HG02870 (cell line): ENCODE measurements at regions not wholly inside any gene's neighbourhood (a gene's known extent, or its start where the extent isn't known, plus 50 kb on each side); places are given as distances from the start of the nearest gene placed in this dataset.

Source experiments
- ATAC-seq: cut with Tn5 transposase; IDR thresholded peaks from one replicate; pipeline ENCODE4 v1.9.1; 2021; ENCODE audit warnings: mild to moderate bottlenecking, moderate library complexity; ENCODE audit not compliant: unreplicated experiment

- ATAC-seq: no peak
Measured at GRCh38 chr13:29664591-29664990, 69.1 kb upstream of the SLC7A1 start.

GRCh38 chr13:29654843-29655547 is 59.5 kb upstream of the SLC7A1 start:
- no peak for ATAC-seq

GRCh38 chr13:29654384-29654783 is 58.9 kb upstream of the SLC7A1 start:
- no peak for ATAC-seq

- no peak for ATAC-seq
Measured at GRCh38 chr13:29648760-29649159, 53.3 kb upstream of the SLC7A1 start.
